GM12878 (cell line): ENCODE measurements at regions not wholly inside any gene's neighbourhood (a gene's known extent, or its start where the extent isn't known, plus 50 kb on each side); places are given as distances from the start of the nearest gene placed in this dataset.

ENCODE experiments used
- EED ChIP-seq: sonication (generic); IDR thresholded peaks from 2 replicates; pipeline ENCODE4 v1.6.1; 2016; ENCODE audit warnings: antibody characterized with exemption, low read depth
- ESRRA ChIP-seq: IDR thresholded peaks from 2 replicates; pipeline ENCODE4 v1.6.1; 2012; ENCODE audit warnings: mild to moderate bottlenecking, low read length, improper control_type of control experiment
- ETV6 ChIP-seq, 2 experiments: fragments of 450-650 bp in 1 of 2; IDR thresholded peaks in 1 of 2; conservative IDR thresholded peaks in 1 of 2; 2 replicates each; pipeline ENCODE4 v1.6.1; 2014; ENCODE audit warnings: antibody characterized with exemption in 1 of 2, borderline replicate concordance in 1 of 2, low read depth in 1 of 2, mild to moderate bottlenecking in 1 of 2, moderate library complexity in 1 of 2
- EZH2 ChIP-seq: IDR thresholded peaks from 2 replicates; pipeline ENCODE4 v1.6.1; 2012; ENCODE audit warnings: low read depth, mild to moderate bottlenecking, control low read depth, inconsistent platforms, low read length, borderline replicate concordance; ENCODE audit not compliant: control insufficient read depth
- NBN ChIP-seq: fragments of 450-650 bp; IDR thresholded peaks from 2 replicates; pipeline ENCODE4 v1.6.1; 2016
- PML ChIP-seq: IDR thresholded peaks from 2 replicates; pipeline ENCODE4 v1.6.1; 2012; ENCODE audit warnings: low read length, inconsistent platforms
- POLR2A ChIP-seq: IDR thresholded peaks from 2 replicates; pipeline ENCODE4 v1.6.1; 2011; ENCODE audit warnings: low read depth, mild to moderate bottlenecking, low read length
- SIN3A ChIP-seq: IDR thresholded peaks from 2 replicates; pipeline ENCODE4 v1.6.1; 2012; ENCODE audit warnings: low read depth, low read length, improper control_type of control experiment
- TF ChIP-seq, protein P1 (sequence below), 3 experiments: IDR thresholded peaks in 2 of 3; conservative IDR thresholded peaks in 1 of 3; 2 replicates each; pipeline ENCODE4 v1.5.1; 2011; ENCODE audit warnings: low read depth in 3 of 3, low read length in 3 of 3, mild to moderate bottlenecking in 3 of 3, control low read depth in 2 of 3, moderate library complexity in 2 of 3, inconsistent platforms in 1 of 3, mixed read lengths in 1 of 3; ENCODE audit not compliant: control insufficient read depth in 2 of 3, insufficient read depth in 1 of 3; ENCODE audit errors: extremely low read depth in 1 of 3
- TF ChIP-seq, protein P2 (sequence below): fragments of 450-650 bp; IDR thresholded peaks from 2 replicates; pipeline ENCODE4 v1.6.1; 2017; ENCODE audit warnings: borderline replicate concordance
- TF ChIP-seq, protein P3 (sequence below): fragments of 450-650 bp; IDR thresholded peaks from 2 replicates; pipeline ENCODE4 v1.6.1; 2016; ENCODE audit warnings: mild to moderate bottlenecking
- TF ChIP-seq, protein P4 (sequence below): IDR thresholded peaks from 2 replicates; pipeline ENCODE4 v1.6.1; 2012; ENCODE audit warnings: low read depth, low read length, improper control_type of control experiment
- TF ChIP-seq, protein P5 (sequence below): fragments of 450-650 bp; formaldehyde crosslinking; IDR thresholded peaks from 2 replicates; pipeline ENCODE4 v1.4.0; 2022; ENCODE audit warnings: mild to moderate bottlenecking, moderate library complexity

DNA sequence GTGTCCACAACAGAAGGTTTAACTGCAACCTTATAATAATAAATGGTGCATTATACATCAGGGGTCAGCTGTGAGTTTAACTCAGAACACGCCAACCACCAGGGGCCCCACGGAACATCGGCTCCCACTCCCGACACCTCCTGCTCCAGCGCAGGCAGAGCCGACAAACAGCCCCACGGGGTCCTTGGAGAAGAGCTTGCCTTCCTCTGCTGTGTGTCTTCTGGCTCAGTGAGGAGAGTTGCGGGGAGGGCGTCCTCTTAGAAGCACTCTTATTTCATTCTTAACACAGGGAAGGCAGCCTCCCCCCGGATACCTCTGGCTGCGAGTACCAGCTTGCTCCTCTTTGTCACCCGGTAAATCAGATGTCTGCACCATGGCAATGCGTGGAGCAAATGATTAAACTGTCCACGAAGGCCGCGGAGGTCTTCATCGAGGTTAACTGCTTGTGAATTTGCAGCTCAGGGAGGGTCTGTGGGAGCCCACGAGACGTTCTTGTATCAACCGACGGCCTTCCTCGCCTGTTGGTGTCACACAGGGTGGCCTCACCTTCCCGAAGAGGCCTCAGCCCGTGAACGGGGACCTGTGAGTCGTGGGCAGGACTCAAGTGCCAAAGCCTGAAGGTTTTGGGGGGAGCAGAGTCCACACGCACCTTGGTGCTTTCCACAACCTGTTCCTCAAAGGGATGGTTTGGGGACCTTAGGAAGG, 464.0 kb downstream of the BRD1 start:
- no peak for TF ChIP-seq SIN3A
- TF ChIP-seq, protein P1, sequence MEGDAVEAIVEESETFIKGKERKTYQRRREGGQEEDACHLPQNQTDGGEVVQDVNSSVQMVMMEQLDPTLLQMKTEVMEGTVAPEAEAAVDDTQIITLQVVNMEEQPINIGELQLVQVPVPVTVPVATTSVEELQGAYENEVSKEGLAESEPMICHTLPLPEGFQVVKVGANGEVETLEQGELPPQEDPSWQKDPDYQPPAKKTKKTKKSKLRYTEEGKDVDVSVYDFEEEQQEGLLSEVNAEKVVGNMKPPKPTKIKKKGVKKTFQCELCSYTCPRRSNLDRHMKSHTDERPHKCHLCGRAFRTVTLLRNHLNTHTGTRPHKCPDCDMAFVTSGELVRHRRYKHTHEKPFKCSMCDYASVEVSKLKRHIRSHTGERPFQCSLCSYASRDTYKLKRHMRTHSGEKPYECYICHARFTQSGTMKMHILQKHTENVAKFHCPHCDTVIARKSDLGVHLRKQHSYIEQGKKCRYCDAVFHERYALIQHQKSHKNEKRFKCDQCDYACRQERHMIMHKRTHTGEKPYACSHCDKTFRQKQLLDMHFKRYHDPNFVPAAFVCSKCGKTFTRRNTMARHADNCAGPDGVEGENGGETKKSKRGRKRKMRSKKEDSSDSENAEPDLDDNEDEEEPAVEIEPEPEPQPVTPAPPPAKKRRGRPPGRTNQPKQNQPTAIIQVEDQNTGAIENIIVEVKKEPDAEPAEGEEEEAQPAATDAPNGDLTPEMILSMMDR (IDR thresholded peaks at IDR 0.05 in 2 of 3, conservative IDR thresholded peaks at IDR 0.05 in 1 of 3; ENCODE audit: control insufficient read depth in 2 of 3, extremely low read depth in 1 of 3, insufficient read depth in 1 of 3, low read depth in 3 of 3, low read length in 3 of 3) = no peak
- no peak for TF ChIP-seq POLR2A
- TF ChIP-seq, protein P2, sequence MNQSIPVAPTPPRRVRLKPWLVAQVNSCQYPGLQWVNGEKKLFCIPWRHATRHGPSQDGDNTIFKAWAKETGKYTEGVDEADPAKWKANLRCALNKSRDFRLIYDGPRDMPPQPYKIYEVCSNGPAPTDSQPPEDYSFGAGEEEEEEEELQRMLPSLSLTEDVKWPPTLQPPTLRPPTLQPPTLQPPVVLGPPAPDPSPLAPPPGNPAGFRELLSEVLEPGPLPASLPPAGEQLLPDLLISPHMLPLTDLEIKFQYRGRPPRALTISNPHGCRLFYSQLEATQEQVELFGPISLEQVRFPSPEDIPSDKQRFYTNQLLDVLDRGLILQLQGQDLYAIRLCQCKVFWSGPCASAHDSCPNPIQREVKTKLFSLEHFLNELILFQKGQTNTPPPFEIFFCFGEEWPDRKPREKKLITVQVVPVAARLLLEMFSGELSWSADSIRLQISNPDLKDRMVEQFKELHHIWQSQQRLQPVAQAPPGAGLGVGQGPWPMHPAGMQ = no peak
- TF ChIP-seq NBN = no peak
- TF ChIP-seq, protein P3, sequence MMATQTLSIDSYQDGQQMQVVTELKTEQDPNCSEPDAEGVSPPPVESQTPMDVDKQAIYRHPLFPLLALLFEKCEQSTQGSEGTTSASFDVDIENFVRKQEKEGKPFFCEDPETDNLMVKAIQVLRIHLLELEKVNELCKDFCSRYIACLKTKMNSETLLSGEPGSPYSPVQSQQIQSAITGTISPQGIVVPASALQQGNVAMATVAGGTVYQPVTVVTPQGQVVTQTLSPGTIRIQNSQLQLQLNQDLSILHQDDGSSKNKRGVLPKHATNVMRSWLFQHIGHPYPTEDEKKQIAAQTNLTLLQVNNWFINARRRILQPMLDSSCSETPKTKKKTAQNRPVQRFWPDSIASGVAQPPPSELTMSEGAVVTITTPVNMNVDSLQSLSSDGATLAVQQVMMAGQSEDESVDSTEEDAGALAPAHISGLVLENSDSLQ = no peak
- no peak for TF ChIP-seq PML
- no peak for TF ChIP-seq ESRRA
- TF ChIP-seq, protein P4, sequence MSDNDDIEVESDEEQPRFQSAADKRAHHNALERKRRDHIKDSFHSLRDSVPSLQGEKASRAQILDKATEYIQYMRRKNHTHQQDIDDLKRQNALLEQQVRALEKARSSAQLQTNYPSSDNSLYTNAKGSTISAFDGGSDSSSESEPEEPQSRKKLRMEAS = no peak
- TF ChIP-seq EED = no peak
- TF ChIP-seq, protein P5, sequence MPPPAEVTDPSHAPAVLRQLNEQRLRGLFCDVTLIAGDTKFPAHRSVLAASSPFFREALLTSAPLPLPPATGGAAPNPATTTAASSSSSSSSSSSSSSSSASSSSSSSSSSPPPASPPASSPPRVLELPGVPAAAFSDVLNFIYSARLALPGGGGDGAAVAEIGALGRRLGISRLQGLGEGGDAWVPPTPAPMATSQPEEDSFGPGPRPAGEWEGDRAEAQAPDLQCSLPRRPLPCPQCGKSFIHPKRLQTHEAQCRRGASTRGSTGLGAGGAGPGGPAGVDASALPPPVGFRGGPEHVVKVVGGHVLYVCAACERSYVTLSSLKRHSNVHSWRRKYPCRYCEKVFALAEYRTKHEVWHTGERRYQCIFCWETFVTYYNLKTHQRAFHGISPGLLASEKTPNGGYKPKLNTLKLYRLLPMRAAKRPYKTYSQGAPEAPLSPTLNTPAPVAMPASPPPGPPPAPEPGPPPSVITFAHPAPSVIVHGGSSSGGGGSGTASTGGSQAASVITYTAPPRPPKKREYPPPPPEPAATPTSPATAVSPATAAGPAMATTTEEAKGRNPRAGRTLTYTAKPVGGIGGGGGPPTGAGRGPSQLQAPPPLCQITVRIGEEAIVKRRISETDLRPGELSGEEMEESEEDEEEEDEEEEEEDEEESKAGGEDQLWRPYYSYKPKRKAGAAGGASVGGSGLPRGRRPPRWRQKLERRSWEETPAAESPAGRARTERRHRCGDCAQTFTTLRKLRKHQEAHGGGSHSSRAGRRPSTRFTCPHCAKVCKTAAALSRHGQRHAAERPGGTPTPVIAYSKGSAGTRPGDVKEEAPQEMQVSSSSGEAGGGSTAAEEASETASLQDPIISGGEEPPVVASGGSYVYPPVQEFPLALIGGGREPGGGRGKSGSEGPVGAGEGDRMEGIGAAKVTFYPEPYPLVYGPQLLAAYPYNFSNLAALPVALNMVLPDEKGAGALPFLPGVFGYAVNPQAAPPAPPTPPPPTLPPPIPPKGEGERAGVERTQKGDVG = no peak
- TF ChIP-seq ETV6 (conservative IDR thresholded peaks at IDR 0.05 in 1 of 2, IDR thresholded peaks at IDR 0.05 in 1 of 2; ENCODE audit: borderline replicate concordance in 1 of 2, low read depth in 1 of 2) = no peak
- no peak for TF ChIP-seq EZH2
